ENCODE measurements at regions not wholly inside any gene's neighbourhood (a gene's known extent, or its start where the extent isn't known, plus 50 kb on each side); places are given as distances from the start of the nearest gene placed in this dataset.
"Not testable (repeated sequence)": the region's sequence is repeated elsewhere in the genome, so short reads cannot be mapped to it uniquely, and the experiment has no call there.

GRCh38 chr4:155037031-155037430 lies 171.4 kb upstream of the NPY2R start:
- TF ChIP-seq CTCF (IDR thresholded peaks at IDR 0.05; ENCODE audit: insufficient read depth, low read length): no peak
- no peak overlapping the region for H3K4me3 ChIP-seq (ENCODE audit: low read depth, low read length)
- no peak for DNase-seq (ENCODE audit: low read depth)

GRCh38 chr4:155038459-155038858 lies 170.0 kb upstream of the NPY2R start:
- no peak for TF ChIP-seq CTCF (IDR thresholded peaks at IDR 0.05; ENCODE audit: insufficient read depth, low read length)
- DNase-seq (ENCODE audit: low read depth): no peak
- no peak overlapping the region for H3K4me3 ChIP-seq (ENCODE audit: low read depth, low read length)

GRCh38 chr4:155039162-155039561 lies 169.3 kb upstream of the NPY2R start:
- no peak for TF ChIP-seq CTCF (IDR thresholded peaks at IDR 0.05; ENCODE audit: insufficient read depth, low read length)
- no peak overlapping the region for H3K4me3 ChIP-seq (ENCODE audit: low read depth, low read length)
- DNase-seq (ENCODE audit: low read depth): no peak

- DNase-seq (ENCODE audit: low read depth): no peak
- TF ChIP-seq CTCF (IDR thresholded peaks at IDR 0.05; ENCODE audit: insufficient read depth, low read length): no peak
- H3K4me3 ChIP-seq (ENCODE audit: low read depth, low read length): no peak overlapping the region
Observed at GRCh38 chr4:155040031-155040430, 168.4 kb upstream of the NPY2R start.

GRCh38 chr4:155042014-155042413 lies 166.4 kb upstream of the NPY2R start:
- no peak for DNase-seq (ENCODE audit: low read depth)
- TF ChIP-seq CTCF (IDR thresholded peaks at IDR 0.05; ENCODE audit: insufficient read depth, low read length): no peak

GRCh38 chr4:155044251-155044650 lies 164.2 kb upstream of the NPY2R start:
- not testable (repeated sequence) for DNase-seq (ENCODE audit: low read depth); H3K4me3 ChIP-seq (ENCODE audit: low read depth, low read length)

More at GRCh38 chr4:155042014-155042413, 166.4 kb upstream of the NPY2R start:
- no peak overlapping the region for H3K4me3 ChIP-seq (ENCODE audit: low read depth, low read length)

GRCh38 chr4:155047755-155048154 lies 160.7 kb upstream of the NPY2R start:
- peak; percentile 82 for DNase-seq (ENCODE audit: low read depth)
- H3K4me3 ChIP-seq (ENCODE audit: low read depth, low read length): no peak overlapping the region
- TF ChIP-seq CTCF (IDR thresholded peaks at IDR 0.05; ENCODE audit: insufficient read depth, low read length): no peak

- not testable (repeated sequence) for H3K4me3 ChIP-seq (ENCODE audit: low read depth, low read length); DNase-seq (ENCODE audit: low read depth)
Observed at GRCh38 chr4:155054042-155054441, 154.4 kb upstream of the NPY2R start.

Data from fibroblast of the aortic adventitia (primary cell).